GM19455 (cell line): ENCODE measurements at regions not wholly inside any gene's neighbourhood (a gene's known extent, or its start where the extent isn't known, plus 50 kb on each side); places are given as distances from the start of the nearest gene placed in this dataset.

Experiments
- ATAC-seq: cut with Tn5 transposase; IDR thresholded peaks from one replicate; pipeline ENCODE4 v1.9.1; 2021; ENCODE audit not compliant: unreplicated experiment

DNA sequence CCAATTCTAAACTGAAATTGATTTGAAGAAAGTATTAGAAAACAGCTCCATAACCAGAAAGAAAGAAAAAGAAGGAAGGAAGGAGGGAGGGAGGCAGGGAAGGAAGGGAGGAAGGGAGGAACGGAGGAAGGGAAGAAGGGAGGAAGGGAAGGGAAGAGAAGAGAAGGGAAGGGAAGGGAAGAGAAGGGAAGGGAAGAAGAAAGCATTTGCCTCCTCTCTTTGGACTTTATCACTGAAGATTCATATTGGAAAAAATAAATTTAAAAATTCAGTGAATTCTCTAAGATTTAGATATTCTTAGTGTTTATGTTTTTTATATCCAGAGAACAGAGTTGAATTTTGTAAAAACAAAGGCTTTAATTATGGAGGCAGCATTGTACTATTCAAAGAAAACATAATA, 68.5 kb upstream of the NXT1 start:
- ATAC-seq, result no peak

DNA sequence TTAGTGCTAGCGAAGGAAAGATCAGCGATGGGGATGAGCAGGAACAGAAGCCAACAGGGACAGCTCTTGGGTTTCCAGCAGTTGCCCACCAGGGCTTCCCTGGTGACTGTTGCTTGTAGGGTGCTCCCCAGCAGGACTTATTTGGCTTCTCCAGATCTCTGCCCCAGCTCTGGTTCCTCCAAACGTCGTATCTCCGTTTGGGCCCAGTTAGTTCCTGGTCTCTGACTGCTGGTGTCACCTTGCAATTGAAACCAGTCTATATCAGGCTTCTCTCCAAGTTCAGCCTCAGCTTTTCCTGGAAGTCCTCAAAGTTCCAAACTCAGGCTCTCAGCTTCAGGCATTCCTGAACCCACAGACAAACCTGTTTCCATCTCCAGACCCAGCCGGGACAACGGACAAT, 70.8 kb upstream of the NXT1 start:
- no peak for ATAC-seq

DNA sequence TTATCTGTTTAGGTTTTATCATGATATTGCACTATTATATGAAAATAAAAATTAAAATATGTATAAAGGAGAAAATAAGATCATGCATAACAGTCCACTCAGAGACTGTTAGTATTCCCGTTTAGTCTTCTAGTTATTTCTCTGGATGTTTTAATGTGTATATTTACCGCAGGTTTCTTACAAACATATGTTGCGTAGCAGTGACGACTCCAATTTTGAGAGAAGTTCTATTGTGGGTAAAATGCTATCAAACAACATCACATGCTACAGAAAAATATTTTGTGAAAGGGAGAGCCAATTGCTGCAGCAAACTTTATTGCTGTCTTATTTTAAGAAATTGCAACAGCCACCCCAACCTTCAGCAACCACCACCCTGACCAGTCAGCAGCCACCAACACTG, 72.4 kb upstream of the NXT1 start:
- ATAC-seq, result no peak

DNA sequence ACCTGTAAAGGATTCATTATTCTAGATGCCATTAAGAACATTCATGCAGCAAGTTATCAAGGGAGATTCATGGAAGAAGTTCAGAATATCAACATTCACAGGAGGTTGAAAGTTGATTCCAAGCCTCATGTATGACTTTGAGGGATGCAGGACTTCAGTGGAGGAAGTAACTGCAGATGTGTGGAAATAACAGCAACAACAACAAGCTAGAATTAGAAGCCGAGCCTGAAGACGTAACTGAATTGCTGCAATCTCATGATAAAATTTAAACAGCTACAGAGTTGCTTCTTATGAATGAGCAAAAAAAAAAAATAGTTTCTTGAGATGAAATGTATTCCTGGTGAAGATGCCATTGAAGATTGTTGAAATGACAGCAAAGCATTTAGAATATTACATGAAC, 73.3 kb upstream of the NXT1 start:
- ATAC-seq, result no peak

DNA sequence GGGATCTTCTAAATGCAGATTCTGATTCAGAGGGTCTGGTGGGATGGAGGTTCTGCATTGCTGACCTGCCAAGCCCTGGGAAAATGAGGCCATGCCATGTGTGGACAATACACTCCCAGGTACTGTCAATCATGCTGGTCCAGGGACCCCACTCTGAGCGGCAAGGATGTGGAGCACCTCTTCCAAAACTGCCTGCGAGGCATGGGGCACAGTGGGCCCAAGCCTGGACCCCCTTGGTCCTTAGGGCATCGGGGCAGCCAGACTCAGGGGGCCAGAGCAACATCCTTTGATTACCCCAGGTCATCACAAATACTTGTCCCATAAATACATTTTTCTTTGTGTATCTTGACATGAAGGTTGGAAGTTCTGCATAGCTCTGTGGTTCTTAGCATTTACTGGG, 76.8 kb upstream of the NXT1 start:
- no peak for ATAC-seq

DNA sequence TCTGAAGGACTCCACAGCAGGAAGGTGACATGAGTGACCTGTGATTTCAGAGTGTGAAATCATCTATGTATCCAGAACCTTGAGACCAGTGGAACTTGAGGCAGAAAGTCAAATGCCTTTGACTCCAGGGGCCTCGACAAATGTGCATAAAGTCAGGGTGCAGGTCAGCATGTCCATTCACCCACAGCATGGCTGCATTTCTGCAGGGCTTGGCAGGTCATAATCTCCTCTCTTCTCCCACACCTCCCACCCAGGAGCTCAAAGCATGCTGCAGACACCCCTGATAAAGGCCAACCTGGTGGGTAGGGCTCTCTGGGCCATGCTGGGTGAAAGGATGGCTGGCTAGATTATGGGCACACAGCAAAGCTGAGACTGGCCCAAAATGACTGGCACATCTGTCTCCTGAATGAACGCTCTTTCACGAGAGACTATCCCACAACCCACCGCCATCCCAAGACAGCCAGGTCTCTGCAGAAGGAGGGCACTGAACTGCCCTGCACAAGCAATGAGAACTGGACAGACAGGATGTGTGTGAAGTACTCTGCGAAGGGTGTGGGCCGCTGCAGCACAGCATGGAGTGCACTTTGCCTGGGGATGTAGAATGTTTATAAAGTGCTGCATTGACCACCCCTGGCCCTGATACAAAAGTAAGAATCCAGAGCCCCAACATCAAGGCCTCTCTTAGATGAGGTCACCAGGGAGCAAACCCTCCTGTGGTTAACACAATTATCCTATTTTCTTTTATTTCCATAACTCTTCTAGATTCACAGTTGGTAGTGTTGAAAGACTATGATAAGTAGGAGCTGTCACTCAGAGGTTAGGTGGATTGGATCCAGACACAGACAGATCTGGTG, 78.2 kb upstream of the NXT1 start:
- ATAC-seq, result no peak

DNA sequence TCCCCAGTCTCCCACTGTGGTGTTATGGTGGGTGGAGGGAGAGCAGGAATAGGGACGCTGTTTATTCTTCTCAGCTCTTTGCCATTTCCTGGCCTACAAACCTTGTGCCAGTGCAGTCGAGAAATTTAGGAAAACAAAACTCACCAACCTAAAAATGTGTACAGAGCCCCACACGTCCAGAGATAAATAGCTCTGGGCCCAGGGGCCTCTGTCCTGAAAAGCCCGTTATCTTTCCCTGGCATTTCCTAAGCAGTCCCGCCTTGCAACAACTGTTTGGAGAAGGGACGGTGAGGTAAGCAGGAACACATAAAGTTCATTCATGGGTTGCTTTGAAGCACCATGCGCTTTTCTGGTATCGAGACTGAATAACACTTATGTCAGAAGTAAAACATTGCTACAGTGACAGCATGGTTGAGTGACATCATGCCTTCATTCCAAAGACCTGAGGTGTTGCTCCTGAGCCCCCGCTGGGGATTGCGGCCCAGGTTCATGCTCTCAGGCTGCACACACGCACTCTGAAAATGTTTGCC, 80.1 kb upstream of the NXT1 start:
- ATAC-seq, result no peak

DNA sequence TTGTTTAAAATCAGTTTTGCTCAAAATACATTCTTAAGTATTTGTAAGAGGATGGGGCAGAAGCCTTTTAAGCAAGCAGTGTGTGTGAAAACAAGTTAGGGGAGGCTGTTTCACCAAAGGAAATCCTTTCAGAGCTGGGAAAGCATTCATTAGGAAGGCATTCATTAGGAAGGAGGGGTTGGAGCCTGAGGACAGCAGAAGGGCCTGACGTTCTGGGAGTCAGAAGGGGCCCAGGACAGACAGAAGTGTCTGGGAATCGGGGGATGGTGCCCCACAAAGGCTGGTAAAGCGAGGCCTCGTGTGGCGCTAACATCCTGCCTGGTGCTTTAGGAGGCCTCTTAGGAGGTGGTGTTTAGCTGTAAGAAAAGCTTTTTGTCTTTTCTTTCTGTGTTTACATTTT, 80.6 kb upstream of the NXT1 start:
- ATAC-seq, result no peak

DNA sequence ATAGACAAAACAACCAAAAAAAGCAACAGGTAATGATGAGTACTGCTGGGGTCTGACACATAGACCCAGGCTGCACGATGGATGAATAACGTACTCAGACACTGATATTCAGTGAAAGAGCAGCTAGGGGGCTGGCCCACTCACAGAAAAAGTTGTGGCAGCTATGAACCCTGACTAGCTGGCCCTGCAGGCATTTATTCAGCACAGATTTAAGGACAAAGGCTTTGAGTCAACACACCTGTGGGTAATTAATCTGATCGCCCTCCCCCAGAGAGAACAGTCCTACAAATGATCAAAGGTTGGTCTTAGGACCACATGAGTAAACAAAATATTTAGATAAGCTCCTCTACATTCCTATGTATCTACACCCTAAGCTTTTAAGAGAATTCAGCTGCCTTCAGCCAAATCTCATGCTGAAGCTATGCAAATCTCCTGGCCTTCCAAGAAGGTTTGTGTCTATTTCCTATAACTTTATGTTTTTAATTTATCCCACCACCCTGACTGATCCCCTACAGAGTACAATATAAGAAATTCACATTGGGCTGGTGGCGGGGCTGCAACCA, 81.7 kb upstream of the NXT1 start:
- ATAC-seq, result no peak

DNA sequence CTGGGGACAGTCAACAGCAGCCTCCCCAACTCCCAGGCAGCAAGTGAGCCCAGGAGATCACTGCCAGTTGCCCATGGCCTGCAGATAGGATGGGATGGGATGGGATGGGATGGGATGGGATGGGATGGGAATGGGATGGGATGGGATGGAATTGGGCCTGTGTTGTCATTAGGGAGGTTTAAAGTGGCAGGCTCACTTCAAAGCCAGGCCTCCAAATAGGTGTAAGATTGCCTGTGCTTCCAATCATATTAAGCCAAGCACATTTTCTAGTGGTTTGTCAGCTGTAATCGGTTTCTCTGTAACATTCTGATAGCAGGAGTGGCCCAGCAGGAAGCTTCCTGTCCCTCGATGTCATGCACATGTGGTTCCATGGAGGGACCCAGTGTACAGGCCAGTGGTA, 82.7 kb upstream of the NXT1 start:
- ATAC-seq, result no peak

DNA sequence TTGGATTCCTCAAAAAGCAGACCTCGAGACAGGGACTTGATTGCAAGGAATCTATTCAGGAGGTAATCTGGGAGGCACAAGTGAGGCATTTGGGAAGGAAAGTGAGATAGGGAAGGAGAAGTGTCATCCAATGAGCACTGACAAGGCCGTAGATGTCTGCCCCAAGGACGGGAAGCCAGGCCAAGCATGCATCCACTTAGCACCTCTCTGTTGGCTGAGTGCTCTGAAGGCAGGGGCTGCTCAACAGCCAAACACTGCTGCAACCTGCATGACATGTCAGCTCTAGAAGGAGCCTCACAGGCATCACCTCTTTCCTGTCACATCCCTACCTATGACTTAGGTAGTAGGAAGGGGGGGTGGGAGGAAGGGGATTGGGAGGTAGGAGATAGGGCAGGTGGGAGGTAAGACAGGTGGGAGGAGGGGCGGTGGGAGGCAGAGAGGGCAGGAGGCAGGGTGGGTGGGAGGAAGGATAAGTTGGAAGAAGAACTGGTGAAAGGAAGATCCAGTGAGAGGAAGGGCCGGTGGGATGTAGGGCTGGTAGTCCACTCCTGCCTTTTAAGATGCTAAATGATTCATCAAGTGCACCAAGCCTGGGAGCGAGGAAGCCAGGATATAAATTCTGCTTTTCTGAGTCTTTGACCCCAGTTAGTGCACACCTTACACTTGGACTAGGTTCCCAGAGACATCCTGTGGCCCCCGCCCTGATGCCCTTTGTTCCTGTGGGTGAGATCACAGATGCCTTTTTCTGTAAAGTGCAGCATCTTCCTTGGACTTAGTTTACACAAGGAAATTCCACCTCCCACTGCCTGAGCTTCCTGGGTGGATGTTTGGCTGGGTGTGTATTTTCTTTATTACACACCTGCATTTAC, 83.8 kb upstream of the NXT1 start:
- no peak for ATAC-seq

DNA sequence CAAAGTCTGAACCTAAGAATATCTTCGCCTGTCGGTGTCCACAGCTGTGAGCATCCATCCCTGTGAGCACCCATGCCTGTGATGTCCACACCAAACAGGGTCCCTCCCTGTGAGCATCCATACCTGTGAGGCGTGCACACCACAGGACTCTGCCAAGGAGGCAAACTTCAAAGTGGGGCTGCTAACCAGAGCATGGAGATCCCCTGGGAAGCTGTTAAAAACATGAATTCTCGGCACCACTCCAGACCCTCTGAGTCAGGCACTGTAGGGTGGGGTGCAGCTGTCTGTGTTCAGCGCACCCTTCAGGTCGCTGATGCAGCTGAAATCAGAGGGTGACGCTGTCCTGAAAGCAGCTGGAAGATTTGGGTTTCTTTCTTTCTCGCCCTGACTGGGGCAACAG, 85.4 kb upstream of the NXT1 start:
- no peak for ATAC-seq

DNA sequence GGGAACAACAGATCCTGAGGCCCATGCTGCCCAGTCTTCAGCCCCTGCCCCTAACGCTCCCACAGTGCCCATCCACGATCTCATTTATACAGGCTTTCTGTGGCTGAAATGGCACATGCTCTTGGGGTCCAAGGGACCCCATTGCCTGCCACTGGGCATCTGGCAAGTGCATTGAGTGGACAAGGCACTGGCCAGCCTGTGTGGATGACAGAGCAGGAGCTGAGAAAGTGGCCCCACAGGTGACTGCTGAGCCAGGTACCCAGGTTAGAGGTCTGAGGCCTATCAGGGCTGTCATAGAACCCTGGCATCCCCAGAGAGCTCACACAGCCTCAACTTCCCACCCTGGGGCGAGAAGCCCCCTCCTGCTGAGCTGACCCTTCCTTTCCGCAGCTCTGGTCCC, 86.0 kb upstream of the NXT1 start:
- ATAC-seq, result no peak

DNA sequence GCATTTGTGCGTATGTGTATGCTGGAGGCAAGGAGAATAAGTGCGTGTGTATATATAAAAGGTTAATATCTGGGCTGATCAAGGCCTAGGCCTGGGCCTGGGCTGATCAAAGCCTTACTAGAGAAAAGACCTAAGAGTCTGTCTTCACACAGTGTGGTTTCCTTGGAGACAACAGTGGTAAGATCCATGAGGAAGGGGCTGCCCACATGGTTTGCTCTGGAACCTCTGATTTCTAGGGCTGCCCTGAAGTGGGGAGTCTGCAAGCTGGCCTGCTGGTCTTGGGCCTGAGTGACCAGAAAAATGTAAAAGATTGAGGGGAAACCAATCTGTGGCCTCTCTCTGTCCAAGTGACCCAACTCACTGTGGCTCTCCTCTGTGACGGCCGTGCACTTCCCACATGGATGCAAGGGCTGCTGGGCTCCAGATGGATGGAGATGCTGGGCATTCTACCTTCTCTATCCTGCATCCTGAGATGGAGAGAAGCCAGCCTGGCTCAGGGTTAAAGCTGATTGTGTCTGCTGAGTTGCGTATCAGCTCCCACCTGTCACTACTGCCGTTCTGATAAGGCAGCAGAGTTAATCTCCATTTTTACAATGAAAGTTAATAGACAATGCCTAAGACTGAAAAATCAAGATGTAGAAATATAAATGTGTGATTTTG, 90.3 kb upstream of the NXT1 start:
- ATAC-seq, result no peak

DNA sequence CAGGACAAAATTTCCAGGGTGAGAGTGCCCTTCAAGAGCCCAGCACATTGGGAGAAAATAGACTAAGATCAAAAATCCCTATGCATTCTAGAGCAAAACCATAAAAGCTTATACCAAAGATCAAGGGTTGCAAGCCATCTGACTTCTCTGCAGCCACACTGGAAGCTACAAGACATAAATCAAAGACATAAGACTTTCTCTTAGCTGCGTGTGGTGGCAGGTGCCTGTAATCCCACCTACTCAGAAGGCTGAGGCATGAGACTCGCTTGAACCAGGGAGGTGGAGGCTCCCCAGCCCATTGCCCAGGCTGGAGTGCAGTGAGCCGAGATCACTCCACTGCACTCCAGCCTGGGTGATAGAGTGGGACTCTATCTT, 91.9 kb upstream of the NXT1 start:
- ATAC-seq, result no peak

DNA sequence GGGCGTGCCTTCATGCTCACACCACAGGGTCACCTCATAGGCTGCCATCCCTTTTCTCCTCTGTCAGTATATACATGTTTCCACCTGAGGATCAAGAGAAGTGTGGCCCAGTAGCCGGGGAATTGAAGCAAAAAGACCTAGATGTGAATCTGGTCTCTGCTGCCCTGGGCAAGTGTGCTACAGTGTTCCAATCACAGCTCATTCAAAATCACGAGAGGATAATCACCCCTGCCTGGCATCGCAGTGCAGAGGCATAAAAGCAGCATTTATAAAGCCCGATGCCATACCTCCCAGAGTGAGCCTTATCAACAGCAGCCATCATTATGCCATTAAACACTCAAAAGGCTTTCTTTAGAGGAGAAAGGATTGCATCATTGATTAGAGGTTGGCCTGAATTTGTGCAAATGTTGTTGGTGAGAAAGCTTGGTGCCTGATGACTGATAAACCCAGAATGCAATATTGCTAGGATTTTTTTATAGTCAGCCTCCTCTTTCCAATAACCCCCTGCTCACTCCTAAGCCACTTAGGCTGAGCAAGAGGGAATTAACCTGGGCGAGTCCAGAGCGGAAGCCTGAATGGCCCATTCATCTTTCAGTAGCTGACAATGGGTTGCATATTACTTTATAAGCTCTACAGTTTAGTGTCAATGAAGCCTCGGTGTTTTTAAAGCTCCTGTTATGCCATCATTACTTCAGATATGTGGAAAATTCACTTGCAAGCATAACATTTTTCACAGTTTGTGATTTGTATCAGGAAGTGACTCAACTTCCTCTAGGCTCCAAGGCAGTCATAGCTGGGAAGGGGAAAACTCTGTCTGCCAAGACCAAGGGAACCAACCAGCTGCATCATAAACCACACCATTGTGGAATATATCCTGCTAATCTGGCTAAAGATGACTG, 92.5 kb upstream of the NXT1 start:
- ATAC-seq, result no peak

DNA sequence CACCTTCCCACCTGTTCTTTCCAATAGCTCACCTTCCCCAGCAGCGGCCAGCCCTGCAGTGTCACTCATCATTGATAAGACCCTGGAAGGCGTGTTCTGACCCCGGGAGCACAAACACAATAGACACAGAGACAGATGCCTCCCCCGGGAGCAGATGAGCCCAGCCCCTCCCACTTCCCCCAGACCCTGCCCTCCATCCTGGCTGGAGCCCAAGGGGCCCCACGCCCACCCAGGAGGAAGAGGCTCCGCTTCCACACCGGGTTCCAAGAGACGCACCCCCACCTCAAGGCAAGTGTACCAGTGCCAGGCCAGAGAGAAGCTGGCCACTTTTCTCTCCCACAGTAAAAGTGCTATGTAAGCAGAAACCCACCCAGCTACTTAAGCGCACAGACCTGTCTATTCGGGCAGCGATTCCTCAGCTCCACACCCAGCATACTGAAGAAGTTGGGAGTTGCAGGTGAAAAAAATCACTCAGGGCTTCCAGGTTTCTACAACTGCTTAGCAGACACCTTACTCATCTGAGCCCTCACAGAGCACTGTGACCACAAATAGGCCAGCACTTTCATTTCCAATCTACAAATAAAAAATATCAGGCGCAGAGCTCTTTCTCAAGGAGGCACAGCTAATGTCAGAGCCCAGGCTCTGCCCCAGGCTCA, 93.4 kb upstream of the NXT1 start:
- ATAC-seq, result no peak

DNA sequence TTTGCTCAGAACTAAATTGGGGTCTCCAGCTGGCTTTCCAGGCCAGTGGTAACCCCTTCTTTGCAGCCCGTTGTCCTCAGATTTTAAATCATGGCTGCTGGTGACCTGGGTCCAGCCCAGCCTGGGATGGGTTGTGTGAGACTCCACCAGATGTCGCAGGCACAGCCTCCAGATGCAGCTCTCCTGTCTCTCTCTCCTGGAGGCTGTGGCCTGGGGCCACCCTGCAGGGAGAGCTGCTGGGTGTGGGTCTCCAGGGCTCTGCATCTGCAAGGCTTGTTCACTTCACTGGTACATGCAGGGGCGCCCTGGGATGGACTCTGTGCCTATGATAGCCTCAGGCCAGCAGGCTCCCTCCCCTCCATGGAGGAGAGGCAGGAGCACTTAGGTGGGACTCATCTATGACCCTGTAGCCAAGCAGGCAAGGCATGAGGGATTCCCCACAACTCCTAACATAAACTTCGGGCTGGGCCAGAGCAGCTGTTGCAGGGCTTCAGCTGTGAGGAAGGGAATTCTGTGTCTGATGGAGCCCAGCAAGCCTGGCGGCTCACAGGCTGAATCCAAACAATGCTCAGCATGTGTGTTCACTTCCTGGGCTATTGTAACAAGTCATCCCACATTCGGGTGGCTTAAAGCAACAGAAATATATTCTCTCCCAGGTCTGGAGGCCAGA, 94.7 kb upstream of the NXT1 start:
- no peak for ATAC-seq

DNA sequence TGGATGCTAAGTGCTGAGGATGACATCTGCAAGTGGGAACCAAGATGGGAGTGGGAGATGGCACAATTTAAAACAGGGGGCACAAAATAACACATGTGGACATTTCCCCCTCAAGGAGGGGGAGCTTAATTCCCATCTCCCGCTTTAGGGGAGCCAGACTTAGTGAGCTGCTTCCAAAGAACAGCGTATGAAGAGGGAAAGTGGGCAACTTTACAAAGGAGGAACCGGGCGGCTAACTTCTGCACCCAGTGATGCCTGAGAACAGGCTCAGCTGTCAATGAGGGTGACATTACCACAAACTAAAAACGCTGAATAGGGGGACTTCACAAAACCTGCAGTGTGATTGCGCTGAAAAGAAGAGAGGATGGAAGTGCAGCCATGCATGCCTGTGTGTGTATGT, 95.5 kb upstream of the NXT1 start:
- no peak for ATAC-seq
